A172 (cell line): ENCODE measurements at regions not wholly inside any gene's neighbourhood (a gene's known extent, or its start where the extent isn't known, plus 50 kb on each side); places are given as distances from the start of the nearest gene placed in this dataset.

ENCODE experiments used
- DNase-seq: peaks from one replicate; pipeline ENCODE4 v3.0.0-alpha.2; 2015; ENCODE audit warnings: low spot score

DNA sequence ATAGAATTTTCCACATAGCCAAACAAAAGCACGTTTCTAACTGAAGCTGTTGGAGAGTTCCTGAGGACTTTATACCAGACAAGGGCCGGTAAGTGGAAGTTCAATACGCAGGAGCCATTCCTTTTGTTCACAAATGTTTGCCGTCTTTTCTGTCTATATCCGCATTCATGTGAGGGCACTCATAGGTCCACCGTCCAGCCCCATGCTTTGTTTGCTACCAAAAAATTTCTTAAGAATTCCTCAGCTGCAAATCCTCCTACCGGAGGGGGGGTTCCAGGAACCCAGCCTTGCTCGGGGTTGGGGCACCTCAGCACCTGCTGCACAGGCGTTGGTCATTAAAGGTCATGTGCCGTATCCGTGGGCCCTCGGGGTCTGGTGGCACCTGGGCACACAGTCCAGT lies 276.8 kb downstream of the SEC14L1 start:
- no peak for DNase-seq

DNA sequence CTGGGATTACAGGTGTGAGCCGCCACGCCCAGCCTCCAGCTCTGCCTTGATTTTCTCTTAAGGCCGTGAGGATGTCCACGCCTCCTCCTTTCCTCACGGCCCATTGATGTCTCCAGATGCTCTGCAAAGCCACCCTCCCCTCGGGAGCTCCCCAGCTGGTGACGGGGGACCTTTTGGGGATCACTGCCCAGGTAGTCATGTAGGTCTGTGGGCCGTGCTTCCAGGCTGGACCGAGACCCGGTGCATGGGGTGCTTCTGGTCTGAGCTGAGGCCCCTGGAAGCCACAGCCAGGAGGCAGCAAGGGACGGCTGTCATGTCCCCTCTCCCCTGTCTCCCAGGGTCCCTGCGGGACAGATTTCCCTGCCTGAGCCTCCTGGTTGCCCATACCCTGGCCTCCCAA lies 277.8 kb downstream of the SEC14L1 start:
- DNase-seq: no peak

DNA sequence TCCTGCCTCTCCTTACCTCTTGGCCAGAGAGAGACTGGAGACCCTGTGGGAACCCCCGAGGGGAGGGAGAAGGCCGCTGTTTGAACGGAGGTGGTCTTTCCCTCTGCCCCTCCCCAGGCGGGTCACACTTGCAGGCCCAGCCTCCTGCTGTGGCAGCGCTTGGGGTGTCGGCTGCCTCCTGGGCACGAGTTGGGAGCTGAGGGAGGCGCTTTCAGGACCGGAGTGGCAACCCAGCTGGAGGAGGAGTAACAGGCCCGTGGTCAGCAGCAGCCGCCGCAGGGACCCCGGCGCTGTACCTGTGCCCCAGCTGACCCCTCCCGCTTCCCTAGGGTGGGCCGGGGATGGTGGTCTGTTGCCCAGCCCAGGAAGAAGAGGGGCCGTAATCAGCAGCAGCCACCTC lies 278.3 kb downstream of the SEC14L1 start:
- DNase-seq: no peak

DNA sequence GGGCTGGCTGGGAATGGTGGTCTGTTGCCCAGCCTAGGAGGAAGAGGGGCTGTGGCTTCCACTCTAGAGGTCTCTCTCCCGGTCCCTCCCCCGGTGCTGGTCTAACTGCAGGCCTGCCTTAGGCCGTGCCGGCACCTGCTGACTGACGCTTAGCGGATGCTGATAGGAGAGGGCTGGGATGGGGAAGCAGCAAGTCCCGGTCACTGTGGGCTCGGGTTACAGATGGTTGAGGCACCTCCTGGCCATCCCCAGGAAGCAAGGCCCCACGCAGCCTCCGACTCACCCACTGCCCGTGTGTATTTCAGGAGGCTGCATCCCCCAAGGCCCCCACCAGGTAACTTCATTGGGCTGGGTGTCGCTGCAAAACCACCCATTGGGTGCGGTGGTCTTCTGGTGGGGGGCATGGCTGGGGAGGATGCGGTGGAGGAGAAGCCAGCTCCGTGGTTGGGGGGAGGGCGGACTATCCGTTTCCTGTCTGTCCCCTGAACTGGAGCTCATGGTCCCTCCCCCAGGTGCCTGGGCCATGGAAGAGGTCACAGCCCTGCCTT lies 278.9 kb downstream of the SEC14L1 start:
- DNase-seq: peak; percentile 64

DNA sequence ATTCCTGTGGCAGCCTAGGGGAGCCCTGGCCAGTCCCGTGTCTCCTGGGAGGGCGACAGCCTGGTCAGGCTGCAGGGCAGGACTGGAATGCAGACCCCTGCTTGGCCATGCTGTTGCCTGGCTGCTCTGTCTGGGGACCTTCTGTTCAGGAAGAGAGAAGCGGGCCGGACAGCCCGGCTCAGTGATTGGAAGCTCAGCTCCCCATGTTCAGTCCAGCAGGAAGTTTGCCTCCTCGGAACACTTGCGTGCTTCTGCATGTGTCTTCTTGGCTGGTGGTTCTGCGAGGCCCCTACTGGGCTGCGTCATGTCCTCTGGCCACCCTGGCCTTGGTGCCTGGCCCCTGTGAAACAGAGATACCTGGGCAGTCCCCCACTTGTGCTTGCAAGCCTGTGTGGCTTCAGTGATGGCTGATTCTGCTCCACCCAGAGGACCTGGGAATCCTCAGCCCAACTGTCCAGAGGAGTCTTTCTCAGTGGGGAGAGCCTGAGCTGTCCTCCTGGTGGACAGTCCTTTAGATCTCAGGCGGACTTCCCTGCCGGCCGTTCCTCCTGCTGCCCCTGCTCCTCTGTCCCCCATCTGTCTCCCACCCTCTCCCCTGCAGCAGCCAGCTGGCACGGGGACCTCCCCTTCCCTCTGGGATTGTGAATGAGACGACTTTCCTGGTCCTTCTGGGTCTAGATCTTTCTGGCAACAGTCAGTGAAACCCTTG lies 279.5 kb downstream of the SEC14L1 start:
- no peak for DNase-seq

DNA sequence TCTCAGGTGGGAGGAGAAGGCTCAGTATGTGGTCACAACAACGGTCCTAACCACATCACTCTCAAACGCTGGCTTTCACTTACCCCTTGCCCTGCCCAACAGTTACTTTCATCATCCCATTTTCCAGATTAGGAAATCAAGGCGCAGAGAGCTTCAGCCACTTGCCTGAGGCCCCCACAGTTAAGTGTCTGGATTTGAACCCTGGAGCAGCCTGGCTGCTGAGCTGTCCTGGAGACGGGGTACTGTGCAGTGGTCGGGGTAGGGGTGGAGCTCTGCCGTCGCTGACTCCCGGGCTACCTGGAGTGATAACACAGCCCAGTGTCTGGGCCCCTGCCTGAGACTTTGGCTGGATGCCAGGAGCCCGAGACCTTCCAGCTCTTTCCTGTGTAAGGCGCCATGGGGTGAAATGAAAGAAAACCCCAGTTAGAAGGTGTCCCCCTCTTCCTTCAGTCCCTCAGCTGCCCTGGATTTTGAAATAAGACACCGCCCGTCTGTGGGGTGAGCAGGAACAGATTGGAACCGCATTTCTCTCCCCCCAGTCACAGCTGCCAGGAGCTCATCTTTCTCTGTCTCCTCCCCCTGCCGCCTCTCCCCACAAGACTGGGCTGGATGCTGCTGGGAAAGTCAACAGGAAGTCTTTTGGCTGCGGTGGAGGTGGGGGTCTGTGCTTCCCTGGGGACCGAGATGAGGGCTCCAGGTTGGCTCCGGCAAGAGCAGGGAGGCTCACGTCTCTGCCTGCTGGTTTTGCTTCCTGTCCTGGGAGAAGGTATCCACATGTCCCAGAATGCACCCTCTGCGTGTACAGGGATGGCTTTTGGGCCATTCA lies 280.2 kb downstream of the SEC14L1 start:
- peak; percentile 95 for DNase-seq

DNA sequence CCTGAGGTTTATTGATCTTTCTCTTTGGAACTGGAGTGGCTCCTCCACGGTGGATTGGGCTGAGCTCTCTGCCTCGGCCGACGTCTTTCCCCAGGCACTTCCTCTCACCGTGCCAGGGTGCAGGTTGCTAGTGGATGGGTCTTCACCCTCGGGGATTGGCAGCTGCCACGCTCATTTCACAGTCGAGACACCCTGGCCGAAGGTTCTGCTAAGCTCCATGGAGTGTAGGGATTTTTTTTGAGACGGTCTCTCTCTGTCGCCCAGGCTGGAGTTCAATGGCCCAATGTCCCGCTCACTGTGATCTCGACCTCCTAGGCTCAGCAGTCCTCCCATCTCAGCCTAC lies 280.8 kb downstream of the SEC14L1 start:
- DNase-seq: no peak

DNA sequence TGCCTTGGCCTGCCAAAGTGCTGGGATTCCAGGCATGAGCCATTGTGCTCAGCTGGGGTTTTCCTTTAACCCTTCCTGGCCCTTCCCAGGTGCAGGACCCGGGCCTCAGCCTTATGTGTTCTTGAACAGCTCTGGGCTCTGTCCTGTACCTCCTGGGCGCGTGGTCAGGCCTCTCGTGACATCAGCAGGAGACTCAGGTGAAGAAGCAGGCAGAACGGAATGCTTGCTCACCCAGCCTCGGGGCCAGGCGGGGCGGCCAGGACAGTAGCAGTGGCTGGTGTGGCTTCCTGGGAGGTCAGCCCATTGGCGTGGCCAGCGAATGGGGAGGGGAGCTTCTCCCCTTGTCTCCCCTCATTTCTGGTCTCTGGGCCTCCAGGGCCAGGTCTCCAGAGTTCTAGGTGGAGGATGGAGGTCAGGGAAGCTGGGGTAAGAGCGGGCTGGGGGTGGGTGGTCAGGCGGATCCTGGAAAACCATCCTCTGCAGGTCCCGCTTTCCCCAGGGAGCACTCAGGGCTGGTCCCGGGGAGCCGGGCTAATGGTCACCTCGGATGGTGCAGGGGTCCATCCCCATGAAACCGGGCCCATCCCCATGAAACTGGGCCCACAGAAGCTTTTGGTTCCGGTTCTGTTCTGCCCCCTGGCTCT lies 281.5 kb downstream of the SEC14L1 start:
- no peak for DNase-seq

DNA sequence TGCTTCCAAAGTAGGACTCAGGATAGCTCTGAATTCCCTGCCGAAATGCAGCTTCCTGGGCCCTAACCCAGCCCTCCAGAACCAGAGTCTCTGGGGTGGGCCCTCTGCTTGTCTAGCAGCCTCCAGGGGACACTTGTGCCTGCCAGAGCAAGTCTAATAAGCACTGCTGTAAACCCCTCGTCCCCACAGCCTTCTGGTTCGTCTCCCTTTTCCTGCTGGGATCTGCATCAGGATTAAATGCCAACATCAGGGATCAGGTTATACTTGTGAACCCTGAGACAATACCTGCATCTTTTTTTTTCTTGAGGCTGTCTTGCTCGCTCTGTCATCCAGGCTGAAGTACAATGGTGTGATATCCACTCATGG lies 282.0 kb downstream of the SEC14L1 start:
- no peak for DNase-seq

DNA sequence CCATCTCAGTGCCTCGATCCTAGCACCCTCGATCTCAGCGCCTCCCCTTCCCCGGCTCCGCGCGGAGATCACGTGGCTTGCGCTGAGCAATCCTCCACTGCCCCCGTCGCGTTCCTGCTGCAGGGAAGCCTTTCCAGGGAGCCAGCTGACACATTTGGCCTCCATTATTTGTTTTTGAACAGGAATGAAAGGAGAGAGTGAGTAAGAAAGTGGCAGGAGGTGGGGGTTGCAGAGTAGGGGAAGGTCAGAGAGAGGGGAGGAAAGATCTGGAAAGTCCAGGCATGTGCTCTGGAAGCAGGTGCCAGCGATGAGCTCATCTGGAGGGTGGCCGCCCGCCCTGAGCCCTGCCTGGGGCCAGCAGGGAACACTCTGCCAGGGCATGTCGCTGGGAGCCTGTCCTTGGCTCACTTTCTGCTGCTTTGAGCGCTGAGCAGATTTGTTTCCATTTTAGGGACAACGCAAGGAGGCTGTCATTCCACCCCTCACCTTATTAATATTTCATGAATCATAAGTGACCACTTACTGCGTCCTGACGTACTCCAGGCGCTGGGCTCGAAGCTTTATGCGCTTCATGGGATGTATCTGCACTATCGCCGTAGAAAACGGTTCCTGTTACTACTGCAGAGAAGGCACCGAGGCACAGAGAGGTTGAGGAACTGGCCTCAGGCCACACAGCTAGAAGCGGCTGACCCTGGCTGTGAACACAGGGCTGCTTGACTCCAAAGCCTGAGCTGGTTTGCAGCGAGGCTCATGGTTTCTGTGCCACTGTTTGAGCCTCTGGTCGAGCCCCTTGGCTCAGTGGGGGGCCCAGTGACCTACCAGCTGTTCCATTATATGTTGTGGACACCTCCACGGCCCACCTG lies 283.1 kb downstream of the SEC14L1 start:
- DNase-seq: peak; percentile 87

DNA sequence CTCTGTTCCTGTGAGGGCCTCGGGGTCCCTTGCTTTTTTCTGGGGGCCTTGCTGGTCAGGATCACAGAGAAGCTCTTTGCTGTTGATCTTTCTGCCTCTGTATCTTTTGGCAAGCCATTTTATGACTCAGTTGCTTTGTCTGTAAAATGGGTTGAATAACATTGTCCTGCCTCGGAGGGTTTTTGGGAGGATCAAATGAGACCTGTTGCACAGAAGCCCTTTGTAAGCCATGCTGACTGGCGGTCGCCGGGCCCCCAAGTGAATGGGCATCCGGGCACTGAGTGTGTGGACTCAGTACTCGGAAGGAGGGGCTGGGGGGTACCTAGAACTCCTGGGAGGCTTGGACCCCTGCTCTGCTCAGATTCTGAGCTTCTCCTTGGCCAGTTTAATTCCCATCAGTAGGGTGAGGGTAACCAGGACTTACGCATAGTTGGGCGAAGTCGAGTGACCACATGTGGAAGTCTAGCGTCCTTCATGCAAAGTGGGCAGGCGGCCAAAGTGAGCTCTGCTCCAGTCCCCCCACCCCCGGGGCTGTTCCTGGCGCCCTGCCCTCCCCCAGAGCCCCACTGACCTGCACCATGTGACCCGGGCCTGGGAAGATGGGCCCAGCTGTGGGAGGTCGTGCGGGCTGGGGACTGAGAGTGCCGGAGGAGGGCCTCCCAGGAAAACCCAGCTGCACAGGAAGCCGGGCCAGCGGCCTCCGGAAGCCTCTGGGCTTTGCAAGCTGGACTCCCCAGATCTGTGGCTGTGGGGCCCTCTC lies 284.0 kb downstream of the SEC14L1 start:
- DNase-seq: peak; percentile 86

DNA sequence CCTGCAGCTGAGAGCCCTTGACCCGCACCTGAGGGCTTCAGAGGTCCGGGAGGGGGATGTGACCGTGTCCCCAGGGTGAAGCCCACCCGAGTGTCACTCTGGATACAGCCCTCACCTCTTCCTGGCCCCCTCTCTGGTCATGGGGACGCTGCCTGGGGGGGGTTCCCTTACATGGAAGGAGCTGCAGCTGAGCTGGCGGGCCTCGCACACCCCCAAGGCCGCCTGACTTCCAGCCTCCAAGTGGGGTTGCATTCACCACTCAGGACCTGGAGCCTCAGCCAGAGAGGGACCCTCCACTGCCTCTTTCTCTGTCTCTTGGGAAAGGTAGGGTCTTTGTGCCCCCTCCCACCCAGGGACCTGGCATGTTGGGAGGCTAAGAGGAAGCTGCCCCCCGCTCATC lies 284.6 kb downstream of the SEC14L1 start:
- DNase-seq: no peak

DNA sequence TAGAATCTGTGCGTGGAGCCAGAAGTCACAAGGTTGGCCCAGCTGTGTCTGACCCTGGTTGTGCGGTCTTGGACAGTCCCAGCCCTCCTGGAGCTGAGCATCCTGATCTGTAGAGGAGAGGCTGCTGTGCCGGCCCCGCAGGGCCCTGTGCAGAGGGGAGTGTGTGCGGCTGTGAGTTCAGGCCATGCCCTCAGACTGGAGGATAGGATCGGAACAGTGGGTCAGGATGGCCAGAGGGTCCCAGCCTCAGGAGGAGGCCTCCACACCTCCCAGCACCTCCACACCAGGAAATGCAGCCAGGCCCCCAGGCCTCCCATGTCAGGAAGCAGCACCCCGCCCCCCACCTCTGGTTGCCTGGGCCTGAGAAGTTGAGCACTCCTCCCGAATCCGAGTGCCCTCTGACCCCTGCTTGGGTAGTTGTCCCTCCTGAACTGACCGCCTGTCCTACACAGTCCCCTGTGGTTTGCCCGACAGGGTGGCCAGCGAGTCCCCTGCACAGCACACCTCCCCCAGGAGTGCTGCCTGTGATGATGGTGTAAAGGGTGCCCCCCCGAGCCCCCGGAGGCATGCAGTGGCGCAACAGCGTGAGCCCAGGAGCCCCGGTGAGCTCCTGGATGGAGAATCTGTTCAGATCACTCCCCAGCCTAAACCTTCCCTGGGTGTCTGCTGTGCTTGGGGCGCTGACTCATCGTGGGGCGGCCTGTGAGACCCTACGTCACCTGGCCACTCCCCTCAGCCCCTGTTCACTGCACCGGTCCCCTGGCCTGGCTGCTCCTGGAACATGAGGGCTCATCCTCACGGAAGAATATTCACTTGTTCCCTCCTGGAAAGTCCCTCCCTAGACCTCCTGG lies 285.2 kb downstream of the SEC14L1 start:
- DNase-seq: peak; percentile 97

DNA sequence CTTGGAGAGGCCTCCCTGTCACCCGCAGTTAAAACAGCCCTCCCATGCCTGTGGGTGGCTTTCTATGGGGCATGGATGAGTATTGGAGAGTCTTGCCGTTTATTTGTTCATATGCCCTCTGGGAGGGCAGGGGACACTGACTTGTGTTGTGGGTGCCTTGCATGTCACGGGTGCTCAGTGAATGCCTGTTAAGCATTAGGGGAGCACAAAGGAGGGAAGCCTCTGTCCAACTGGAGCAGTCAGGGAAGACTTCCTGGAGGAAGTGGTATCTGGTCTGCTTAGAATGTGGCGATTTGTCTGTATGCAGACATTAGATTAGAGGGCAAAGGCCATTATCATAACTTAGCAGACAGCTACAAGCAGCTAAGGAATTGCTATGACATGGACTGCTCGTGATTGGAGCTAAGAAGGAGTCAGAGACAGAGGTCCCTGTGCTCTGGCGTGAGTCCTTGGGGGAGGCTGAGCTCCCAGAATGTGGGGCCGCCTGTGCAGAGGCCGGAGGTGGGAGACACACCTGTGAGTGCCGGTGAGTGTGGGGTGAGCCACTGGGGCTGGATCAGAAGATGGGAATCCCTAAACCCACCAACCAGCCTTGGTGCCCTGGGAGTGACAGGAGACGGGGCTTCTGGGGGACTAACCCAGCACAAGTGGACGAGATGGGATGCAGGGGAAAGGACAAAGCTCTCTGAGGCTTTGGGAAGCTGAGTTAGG lies 286.1 kb downstream of the SEC14L1 start:
- DNase-seq: no peak

DNA sequence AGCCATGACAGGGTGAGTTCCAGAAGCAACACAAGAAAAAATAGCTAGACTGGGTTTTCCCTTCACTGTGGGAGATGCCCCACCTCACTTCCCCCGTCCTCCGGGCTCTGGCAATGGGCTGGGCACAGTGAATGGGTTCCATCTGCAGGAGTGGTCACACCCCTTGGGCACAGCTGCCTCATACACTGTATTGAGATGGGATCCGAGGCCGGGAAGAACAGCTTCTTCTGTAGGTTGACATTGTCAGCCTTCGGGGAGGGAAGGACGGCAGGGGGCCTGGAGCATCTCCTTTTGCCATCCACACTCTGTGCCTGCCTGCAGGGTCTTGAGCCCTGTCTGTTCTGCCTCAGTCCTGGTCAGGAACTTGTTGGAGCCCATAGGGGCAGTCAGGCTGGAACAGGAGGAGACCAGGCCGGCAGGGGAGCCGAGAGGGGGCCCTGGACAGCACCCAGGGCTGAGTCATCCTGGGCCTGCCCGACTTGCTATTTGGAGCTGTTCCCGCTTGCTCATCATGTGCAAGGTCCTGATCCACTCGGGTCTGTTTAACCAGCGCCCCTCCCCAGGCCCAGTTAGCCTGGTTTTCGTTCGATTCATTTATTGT lies 286.7 kb downstream of the SEC14L1 start:
- DNase-seq: peak; percentile 91

DNA sequence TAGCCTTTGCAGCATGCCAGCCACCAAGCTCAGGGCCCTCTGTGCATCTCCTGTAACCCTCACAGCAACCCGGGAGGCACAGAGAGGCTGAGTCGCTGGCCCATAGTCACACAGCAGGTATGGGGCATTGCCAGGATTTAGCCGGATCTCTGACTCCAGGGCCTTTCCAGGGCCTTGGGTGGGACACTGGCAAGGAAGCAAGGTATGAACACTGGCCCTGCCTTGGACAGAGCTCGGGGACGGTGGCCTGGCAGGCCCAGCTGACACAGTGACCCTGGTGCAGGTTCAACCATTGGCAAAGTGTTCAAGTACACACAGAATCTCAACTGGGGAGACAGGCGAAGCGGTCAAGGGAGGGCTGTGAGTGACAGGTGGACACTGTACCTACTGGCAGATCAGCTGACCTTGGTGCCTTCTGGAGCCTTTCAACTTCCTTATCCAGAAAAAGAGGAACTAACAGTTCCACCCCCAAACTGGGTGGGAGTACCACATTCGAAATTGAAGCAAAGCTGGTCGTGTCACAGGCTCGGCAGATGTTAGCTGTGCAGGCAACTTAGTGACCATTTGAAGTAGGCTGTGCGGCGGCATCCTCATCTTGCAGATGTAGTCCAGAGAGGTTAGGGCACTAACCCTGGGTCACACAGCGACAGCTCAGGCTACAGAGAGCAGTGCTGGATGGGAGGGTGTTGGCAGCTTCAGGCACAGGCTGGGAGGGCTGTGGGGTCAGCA lies 287.4 kb downstream of the SEC14L1 start:
- no peak for DNase-seq

DNA sequence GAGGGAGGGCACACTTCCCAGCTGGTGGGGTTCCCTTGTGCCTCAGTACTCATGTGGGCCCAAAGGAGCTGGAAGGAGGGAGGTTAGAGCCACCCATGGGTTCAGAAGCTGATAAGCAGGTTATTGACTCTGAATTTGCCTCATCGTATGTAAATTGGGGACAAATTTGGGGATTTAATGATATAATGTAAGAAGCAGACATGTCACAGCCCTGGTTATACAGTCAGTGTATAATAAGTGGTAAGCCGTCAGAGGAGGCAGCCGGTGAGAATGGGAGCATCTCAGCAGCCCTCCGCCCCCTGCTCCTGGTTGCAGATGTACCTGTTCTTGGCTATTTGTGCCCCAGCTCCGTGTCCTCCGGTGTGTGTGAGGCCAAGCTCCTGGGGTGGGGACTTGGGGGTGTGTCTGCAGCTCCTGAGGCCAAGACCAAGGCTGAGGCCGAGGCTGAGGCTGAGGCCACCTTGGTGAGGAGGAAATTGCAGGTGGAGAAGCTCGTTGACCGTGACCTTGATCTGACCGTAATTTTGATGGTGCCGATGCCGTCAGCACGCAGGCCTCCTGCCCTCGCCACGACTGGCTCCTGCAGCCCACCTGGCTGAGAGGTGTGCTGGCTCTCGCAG lies 288.1 kb downstream of the SEC14L1 start:
- DNase-seq: no peak
